HG03432 (cell line): ENCODE measurements at regions not wholly inside any gene's neighbourhood (a gene's known extent, or its start where the extent isn't known, plus 50 kb on each side); places are given as distances from the start of the nearest gene placed in this dataset.

Experiments
- ATAC-seq: cut with Tn5 transposase; IDR thresholded peaks from one replicate; pipeline ENCODE4 v1.9.1; 2021; ENCODE audit warnings: mild to moderate bottlenecking, moderate library complexity; ENCODE audit not compliant: unreplicated experiment

DNA sequence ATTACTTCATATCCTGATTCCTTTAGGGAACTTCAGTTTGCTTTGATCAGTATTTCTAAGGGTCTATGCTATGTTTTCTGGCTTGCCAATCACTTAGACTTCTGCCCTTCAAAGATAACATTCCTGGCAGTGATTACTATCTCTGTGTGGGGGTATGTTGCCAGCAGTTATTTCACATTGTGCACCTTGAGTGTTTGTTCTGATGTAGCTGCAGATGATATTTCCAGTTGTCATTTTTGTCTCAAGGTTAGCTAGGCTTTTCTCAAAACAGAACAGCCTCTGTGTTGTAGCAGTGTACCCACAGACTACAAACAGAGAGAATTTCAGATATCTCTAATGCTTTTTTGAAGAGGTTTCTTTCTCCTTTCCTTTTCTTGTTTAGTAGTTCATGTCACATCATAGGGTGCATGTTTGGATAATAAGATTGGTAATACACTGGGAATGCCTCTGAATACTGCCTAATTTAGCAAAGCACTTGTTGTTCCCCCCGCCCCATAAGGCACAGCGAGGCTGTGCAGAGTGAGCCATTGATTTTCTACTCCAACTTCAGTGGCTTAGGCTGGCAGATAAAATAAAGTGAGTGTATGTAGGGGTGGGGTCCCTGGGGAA lies 134.7 kb upstream of the AGR3 start:
- no peak for ATAC-seq

DNA sequence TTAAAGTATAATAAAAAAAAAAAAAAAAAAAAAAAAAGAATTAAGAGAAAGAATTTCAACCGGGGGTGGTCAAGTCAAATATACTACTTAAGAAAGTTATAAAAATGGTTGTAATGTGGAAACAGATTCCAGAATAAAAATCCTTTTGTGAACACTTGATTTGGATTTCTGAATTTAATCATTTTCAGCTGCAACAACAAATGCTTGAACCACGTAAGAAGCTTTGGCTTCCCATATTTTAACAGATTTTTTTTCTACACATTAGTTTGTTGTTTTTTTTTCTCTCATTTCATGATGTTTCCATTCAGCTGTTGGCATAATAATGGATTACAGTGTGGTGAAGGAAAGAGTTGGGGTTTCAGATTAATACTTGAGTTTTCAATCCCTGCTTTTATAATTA lies 137.3 kb upstream of the AGR3 start:
- no peak for ATAC-seq

DNA sequence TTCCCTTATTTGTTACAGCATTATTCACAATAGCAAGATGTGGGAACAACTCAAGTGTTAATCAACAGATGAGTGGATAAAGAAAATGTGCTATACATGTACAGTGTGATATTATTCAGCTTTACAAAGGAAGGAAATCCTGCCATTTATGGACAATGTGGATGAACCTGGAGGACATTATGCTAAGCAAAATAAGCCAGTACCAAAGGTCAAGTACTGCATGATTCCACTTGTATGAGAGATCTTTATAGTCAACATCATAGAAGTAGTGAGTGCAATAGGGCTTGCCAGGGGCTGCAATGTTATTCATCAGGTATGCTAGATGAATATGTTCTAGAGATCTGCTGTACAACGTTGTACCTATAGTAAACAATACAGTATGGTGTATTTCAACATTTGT lies 138.5 kb upstream of the AGR3 start:
- ATAC-seq, result no peak

DNA sequence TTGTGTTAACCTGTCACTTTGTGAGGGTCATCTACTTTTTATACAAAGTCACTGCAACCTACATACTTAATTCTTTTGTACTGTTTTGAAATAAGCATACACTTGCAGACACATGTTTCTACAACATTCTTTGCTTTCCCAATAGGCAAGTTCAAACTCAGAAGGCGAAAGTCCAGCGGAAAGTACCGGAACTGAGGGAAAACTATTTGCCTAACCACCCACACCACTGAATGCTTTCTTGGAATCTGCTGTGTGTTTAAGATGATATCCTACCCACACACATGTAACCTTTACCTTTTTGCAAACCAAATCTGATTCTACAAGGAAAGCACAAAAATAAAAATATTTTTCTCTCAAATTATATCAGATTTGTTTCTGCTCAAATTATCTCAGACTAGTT lies 139.4 kb upstream of the AGR3 start:
- no peak for ATAC-seq

DNA sequence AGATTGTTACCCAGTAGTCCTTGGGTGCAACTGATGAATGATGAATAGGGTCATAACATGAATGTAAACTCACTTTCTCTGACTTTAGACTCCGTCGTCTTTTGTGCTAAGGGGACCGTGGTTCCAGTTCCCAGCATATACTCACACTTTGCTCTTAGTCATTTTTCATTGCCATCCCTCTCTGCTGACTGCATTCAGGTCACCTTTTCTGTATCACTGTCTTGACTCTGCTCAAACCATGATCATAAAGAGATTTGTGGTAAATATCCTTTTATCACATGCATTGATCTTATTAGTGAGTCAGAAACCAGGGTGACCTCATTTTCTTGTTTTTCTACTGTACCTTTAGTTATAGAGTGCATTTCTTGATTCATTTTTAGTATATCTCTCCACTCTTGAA lies 141.1 kb upstream of the AGR3 start:
- no peak for ATAC-seq

DNA sequence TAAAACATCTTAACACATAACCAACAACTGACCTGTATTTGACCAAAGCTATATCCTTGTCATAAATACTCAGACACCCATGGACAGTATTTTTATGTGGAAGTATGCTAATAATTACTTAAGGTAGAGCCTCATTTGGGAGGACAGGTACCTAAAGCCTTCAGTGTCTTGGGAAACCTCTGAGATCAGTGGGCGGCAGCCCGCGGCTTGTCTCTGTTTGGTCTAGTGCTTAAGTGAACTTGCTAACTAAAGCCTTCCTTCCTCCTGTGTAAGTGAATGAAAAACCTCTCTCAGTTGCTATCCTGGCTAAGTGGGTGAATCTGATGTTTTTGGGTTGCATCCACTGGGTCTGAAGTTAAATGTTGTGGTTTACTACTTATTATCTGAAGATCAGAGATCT lies 144.5 kb upstream of the AGR3 start:
- ATAC-seq, result no peak

DNA sequence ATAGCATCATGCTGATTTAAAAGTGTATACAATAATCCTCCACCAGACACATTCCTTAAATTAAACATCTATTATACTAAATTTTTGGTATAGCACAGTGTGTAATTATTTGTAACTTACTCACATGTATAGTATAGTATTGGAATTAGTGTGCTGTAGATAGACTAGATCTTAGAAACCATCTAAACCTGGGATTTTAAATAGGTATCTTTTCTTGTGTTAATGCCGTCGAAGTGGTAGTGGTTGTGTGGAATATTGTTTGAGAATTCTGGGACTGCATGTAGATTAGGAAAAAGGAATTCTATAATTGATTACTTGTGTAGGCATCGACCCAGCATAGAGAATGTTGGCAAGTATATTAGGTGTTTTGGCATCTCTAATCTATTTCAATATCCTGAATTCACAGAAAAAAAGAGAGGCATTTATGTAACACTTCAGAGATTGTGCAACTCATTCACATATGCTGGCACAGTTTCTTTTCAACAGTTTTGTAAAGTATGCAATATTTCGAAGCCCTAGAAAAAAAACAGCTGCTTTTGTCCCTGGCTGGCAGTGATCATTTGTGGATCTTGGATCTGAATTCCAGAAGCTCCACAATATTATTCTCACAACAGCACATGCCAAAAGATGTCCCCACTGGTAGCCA lies 145.5 kb upstream of the AGR3 start:
- no peak for ATAC-seq

DNA sequence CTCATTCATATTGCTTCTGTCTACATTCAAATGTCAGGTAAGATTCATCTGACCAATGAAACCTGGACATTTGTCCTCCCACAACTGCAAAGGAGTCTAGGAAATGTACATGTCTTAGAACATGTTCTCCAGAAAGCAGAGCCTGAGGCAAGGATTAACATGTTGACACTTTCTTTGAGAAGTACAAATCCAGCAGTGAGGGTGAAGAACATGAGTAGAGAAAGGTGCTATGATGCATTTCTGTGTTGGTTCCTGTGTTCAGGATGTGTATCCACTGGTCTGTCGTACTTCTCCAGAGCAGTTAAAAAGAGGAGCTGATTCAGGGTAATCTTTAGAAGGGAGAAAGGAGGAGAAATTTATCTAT lies 146.0 kb upstream of the AGR3 start:
- no peak for ATAC-seq

DNA sequence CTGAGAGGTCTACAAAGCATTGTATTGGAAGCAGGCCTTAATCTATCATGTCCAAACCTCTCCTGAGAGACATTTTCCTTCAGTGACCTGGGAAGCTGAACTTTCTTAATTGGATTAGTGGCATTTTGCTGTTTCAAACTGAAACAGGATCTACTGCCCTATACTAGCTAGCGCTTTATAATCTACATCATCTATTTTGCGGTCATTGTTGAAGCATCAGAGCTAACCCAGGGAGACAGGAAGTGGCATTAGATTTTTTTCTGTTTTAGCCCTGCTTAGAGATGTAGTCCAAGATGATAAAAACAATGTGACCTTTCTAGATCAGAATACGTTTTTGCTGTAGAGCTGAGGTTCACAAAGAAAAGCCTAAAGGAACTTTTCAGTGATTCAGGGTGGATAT lies 147.4 kb upstream of the AGR3 start:
- no peak for ATAC-seq

DNA sequence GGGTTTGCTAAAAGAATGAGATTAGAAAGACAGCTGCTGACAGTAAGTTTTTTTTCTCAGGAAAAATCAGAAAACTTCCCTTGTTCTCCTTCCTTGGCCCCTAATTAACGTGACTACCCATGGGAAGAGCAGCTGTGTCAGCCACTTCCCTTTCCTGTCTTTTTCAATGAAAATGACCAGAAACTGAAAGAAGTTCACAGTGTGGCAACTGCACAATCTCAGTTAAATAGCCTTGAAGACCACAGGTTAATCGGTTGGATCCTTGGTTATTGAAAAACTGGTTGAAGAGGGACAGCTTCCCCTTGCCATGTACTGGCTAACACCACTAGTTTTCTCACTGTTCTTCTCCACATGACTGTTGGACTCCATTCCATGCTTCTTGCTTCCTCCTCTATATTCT lies 148.8 kb upstream of the AGR3 start:
- no peak for ATAC-seq

DNA sequence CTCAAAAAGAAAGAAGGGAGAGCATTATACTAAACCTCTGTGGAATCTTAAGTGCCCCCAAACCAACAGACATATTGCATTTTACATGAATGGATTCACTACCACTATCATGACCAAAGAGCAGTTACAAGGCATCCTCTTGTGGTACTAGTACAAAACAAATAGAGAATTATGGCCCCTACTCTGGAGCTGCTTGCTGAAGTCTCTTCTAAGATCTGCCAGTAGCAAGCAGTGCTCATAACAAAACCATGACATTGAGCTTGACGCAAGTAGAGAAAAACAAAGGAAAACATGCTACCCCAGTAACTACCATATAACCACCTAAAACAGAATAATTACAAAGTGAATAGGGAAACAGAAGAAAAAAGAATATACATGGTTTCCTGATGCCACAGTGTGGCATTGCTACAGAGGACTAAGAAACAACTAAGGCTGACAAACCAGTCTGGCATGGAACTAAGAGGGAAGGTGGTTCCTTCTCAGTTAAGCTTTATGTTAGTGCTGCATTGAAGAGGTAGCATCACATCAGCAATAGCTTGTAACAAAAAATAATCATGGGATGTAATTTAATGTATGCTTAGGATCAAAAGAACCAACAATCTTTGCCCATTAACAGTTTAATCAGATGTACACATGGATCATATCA lies 150.2 kb upstream of the AGR3 start:
- ATAC-seq, result no peak

DNA sequence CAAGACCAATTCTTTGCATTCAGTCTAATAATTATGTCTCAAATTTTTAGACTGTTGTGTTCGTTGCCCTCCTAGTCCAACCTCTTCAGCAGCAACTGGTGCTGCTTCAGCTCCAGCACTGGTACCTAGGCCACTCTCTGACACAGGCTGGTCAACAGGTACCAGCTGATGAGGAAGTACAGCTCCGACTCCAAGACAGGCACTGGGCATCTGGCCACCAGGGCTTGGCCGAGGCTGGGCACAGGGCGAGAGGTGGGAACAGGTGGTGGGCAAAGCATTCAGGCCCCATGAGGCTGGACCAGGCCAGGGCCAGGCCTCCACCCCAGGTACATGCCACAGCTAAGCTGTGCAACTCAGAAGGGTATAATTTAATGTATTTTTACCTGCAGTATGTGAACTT lies 151.5 kb upstream of the AGR3 start:
- no peak for ATAC-seq

DNA sequence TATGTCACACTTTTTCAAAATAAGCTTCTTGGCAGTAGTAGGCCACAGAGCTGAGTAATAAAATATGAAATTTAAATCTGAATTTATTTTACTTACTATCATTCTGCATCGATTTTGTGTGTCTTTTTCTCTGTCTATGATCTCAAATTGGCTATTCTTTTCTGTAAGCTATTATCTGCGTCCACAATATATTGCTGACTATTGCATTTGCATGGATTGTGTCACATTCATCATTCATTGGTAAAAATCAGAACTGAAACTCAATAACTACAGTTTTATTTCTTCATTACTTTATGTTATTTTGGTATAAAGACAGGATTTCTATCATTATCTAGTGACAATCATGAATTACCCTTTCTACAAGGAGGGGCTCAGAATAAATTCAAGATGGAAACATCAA lies 154.8 kb upstream of the AGR3 start:
- no peak for ATAC-seq

DNA sequence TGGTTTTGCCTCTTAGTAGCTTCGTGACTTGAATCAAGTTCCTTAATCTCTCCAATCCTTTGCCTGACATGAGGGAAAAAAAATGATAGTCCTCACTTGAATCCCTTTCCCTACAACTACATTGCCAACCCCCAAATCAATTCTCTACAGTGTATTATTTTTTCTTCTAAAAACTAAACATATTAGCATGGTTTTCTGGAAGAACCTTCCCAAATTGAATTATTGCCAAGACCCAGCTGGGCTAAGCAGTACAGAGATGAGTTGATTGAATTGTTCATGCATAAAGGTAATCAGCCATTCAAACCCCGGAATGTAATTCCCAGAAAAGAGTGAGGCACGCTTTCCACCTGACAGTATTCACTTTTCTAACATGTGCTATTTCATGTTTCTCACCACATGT lies 155.6 kb upstream of the AGR3 start:
- no peak for ATAC-seq

DNA sequence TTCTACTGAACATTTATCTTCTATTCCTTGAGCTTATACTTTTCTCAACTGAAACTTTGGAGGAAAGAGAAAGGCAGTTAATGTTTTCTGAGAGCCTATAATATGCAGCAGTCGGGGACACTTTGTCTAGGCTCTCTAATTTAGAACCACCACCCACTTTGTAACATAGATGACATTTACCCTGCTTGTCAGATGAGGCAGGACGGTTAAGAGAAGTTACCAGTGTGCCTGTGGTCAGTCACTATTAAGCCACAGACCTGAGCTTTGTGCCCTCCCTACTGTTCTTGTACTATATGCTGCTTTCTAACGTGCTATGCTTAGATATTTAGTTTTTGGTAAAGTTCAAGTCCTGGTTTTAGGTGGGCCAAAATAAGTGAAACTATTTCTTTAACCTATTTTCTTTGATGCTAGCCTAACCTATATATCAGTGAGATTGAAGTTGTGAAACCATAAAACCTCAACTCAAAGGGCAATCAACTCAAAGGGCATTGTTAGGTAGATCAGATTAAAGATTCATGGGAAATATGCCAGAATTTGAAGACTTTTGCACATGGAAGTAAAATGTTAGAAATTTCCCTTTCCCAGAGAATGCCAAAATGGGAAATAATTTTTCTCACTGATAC lies 156.5 kb upstream of the AGR3 start:
- no peak for ATAC-seq

DNA sequence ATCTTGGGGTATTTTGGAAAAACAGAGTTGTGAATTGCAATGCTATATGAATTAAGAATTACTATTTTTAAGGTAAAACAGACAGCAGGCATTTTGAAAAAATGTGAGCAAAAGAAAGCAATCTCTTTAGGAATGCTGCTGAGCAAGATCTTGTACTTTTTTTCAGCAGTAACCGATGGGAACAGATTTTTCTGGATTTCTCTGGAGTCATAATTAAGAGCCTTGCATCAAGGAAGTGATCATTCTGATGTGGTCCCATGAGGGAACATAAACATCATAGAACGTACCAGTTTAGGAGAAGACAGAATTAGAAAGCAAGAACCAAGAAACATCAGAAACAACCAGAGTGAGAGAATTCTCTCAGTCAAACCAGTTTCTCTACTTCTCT lies 157.0 kb upstream of the AGR3 start:
- no peak for ATAC-seq

DNA sequence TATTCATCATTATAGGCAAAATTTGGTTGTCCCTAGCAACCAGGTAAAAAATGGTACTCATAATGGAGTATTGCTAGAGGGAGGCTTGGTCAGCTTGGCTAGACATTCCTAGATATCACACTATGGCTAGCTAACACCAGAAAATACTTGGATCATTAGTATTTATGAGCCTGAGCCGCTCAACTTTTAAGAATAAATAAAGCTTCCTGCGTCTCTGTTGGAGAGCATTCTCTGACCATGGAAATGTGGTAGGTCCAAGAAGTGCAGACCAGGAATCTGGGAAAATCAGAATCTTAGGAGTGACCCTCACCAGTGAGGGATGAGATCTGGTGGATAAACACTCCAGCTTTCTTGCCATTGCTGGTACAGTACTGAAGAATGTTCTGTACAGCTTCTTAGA lies 157.6 kb upstream of the AGR3 start:
- no peak for ATAC-seq

DNA sequence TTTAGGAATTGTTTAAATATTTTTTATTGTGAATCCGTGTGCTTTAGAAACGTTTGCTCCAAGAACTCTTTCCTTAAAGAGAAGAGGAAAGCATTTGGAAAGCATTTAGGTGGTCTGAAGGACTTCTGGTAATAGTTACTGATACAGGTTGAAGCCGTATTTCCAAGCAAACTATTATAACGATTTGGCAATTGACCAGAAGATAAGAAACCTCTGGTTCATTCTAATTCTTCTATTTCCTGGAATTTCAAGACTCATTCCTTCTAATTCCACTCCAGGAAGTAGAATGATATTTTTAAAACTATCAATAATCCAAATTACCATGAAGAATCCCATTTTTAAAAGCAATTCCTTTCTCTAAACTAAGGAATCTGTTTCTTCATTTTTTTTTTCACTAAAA lies 158.9 kb upstream of the AGR3 start:
- ATAC-seq, result no peak

DNA sequence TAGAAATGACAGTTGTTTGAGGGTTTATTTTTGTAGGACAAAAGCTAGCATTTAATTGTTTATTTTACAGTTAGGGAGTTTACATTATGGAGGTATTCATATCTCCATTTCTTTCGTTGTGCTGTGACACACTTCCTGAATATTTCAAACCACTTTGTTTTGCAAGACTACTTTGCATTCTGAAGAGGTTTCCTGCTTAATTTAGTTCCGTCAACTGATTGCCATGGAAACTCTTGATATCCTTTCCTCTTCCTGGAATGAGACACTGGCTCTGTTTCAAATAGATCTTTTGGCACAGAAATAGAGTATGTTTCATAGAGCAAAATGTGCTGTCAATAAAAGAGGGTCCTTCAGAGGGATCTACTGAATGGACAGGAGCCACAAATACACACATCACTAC lies 159.5 kb upstream of the AGR3 start:
- no peak for ATAC-seq

DNA sequence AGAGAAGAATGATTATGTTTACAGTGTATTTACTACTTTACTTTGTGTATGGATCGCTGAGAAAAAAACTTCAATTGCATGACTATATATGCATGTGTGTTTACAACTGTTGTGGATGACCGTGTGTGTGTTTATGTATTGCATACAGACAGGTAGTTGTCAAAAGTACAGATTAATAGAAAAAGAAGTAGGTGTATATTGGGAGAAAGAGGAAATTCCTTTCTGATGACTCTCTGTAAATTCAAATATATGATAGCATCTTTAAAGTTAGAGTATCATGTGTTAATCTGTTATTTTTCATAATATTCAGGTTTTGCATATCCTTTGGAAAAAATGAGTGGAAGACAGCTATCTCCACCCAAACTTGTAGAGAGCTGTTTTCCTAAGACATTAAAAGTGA lies 160.4 kb upstream of the AGR3 start:
- no peak for ATAC-seq

DNA sequence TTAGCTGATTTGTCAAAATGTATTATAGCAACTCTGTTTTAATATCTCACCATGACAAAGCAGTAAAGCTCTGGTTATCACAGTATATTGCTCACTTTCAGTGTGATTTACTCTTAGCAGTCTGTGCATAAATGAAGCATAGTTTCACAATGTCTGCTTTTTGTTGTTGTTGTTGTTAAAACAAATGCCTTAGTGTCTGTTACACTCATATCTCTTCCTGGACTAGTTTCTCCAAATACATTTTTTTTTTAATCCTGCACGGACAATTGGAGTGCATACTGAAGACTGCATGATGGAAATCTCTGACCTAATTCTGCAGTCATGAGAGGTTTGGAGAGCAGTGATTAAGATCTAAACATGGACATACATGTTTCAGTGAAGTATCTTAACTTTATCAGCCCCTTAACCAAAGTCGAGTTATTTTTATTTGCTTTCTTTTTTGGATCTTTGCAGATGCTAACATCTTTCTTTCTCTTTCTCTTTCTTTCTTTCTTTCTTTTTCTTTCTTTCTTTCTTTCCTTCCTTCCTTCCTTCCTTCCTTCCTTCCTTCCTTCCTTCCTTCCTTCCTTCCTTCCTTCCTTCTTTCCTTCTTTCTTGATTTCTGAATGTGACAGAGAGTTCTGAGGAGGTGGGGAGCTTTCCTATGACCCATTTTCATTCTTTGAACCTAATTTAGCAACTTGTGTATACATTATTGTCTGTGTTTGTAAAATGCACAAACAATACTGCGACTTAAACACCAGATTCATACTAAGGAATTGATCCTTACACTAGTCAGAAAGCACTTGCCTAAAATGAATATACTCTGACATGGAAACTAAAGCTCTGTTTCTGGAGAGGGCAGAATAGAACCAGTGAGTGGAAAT lies 161.5 kb upstream of the AGR3 start:
- ATAC-seq, result no peak
